GM18867 (cell line): ENCODE measurements at regions not wholly inside any gene's neighbourhood (a gene's known extent, or its start where the extent isn't known, plus 50 kb on each side); places are given as distances from the start of the nearest gene placed in this dataset.

Experiments used
- ATAC-seq: cut with Tn5 transposase; IDR thresholded peaks from one replicate; pipeline ENCODE4 v1.9.1; 2021; ENCODE audit warnings: mild to moderate bottlenecking, moderate library complexity; ENCODE audit not compliant: unreplicated experiment

DNA sequence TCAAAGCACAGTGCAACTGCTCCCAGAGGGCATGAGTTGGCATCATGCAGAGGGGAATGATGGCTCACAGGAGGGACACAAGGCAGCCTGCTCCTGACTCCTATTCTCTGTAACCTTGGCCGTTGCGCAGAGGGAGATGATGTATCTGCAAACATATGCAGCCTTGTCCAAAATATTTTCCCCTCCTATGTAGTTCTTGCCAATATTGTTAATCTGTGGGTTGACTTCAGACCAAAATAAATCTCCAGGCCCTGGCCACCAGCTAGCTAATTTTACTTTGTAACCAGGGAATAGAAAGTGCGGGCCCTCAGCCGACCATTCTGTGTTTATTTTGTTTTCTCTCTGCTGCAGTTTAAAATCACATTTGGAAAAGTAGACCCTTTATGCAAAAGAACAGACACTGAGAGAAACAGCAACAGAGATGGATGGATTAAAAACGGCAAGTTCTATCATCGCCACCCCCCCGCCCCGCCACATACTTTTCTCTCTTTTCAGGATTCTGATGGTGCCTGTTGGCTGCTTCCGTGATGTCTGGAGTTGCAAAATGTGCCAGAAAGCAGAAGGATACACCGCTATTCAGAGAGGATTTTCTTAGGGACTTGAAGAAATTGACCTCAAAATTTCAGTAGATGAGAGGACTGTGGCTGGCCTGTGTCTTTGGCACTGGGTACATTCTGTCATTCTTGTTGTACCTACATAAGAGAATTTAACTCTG is 185.3 kb upstream of the BCOR start:
- ATAC-seq = no peak

DNA sequence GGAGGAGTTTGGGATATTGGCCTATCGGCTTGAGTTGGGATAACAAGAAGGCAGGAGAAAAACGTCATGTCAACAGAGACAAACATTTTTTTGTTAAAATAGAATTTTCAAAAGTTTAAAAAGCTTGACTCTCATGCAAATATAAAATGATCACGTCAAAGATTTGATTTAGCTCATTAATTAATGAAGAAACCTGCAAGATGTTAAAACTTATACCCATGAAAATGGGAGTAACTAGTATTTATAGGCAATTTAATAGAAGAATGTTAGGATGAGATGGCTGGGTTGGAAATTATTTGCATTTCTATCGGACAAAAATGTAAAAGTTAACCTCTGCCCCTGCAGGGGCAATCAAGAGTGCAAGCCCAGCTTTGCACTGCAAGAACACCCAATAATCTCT is 184.6 kb upstream of the BCOR start:
- no peak for ATAC-seq

DNA sequence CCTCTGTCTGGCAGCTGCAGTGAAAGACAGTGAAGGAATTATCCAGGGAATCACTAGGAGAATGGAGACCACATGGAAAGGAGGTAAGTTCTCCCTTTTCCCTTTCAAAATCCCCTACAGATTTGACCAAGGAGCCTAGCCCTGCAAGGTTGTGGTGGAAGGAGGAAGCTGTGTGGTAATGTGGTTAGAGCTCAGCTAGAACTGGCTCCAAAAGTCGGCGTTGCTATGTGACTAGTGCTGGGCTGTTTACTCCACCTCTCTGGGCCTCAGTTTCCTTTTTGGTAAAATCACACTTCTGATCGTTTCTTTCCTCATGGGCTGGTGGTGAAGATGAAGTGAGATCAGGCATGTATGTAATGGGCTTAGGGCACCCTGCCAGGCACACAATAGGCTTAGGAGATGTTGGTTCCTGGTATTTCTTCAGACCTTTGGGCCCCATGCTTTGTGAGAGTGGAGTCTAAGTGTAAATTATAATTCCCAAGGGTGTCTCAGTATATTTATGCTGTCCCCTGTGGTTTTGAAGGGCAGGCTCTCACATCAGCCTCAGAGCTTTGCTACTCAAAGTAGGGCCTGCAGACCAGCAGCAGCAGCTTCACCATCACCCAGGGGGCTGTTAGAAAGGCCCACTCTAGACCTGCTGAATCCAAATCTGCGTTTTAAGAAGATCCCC is 183.7 kb upstream of the BCOR start:
- no peak for ATAC-seq

DNA sequence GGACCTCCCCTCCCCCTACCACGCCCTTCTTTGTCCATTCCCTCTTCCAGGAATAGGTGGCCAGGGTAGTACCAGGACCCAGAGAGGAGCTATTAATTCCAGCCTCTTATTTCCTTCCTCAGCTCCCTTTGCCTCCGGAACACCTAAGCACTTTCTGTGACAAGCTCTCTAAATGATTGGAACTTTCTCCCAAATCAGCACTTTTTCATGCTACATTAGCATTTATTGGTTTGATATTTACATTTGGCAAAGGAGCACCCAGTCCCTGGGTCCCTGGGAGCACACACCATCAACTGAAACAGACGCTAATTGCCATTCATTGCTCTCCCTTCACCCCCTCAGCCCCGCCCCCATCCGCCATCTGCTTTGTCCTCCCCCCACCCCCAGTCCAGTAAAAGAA is 182.0 kb upstream of the BCOR start:
- ATAC-seq = no peak

DNA sequence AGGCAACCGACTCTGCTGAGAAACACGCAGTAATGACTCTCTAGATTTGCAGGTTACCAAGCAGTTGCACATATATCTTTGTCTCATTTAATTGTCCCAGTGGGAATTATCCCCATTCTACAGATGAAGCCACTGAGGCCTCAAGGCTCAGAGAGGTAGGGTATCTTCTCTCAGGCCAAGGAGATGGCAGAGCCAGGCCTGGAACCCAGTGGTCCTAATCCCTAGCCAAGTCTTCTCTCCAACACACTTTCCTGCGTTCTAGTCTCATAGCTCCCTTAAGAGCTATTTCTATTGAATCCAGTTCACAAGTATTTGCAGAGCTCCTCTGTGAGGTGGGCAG is 181.3 kb upstream of the BCOR start:
- no peak for ATAC-seq

DNA sequence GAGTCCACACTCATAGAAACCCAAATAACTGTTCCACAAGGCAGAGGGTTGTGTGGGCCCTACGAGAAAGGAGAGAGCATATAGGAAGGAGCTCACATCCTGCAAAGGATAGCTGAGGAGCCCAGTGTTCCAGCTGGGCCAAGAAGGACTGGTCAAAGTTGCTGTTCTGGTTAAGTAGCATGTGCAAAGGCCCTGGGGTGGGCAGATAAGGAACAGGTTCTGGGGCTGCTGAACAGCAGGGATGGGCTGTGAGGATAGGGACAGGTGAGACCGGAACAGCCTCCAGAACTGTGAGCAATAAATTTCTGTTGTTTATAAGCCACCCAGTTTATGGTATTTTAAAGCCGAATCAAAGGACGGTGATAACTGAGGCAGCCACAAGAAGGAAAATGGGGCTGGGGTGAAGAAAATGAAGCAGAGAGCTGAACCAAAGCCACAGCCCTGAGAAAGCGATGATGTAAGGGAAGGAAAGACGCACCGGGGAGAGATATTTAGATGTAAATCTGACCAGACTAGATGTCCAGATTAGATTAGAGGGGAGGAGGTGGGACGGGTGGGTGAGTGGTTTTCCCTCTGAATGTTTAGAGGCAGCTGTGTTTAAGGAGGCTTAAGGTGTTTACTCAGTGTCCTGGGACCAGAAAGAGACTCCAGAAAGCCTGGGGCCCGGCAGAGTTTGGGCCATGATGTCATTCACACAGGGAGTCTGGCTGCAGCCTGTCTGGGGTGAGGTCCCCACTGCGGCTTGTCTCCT is 180.8 kb upstream of the BCOR start:
- no peak for ATAC-seq

DNA sequence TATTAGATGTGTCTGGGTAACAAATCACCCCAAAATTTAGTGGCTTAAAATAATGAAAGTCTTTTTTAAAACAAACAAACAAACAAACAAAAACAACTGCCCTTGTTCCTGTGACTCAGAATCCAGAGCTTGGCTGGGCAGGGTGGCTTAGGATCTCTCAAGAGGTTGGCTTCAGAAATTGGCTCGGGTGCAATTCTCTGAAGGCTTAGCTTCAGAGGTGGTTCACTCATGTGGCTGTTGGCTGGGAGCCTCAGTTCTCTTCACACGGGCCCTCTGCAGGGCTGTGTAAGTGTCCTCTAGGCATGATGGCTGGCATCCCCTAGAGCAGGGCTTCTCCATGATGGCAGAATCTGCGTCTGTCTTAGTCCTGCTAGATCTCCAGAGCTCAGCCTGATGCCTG is 179.9 kb upstream of the BCOR start:
- no peak for ATAC-seq

DNA sequence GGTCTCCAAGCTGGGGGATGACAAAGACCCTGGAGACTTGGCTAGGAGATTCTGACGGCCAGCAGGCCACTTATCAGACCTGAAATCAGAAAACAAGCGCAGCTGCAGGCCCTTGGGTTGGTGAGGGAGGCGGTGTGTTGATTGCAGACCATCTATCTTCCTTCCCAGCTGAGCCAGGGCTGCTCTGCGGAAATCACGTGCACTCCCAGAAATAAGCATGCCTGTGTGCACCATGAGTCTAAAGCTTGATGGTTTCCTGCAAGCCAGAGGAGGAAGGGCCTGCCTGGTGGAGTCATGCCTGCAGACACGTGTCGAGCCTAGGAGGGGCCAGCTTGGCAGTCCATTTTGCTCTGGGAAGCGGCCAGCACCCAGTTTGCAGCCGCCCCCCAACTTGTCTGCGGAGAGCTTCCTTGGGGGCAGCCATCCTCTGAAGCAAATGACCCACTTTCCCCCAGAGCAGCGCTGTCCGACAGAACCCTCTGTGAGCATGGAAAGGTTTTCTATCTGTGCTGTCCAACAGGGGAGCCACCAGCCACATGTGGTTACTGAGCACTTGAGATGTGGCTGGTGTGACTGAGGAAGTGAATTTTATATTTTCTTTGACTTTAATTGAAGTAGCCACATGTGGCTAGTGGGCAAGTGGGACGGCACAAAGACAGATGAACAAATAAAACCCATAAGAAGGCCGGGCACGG is 175.7 kb upstream of the BCOR start:
- ATAC-seq = no peak

DNA sequence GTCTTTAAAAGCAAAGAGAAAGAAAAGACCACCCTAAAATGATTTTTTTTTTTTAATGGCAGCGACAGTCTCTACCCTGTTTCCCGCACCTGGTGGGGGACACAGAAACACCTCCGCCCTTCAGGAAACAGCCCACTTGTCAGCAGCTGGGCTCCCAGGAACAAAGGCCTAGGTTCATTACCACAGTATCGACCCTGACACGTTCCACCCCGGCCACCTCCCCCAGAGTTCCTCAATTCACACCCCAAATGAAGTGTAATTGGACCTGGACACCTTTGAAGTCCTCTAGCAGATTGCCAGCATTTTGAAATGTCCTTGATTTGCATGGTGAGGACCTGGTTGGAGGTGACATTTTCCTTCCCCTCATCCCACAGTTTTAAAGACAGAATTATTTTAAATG is 175.0 kb upstream of the BCOR start:
- no peak for ATAC-seq

DNA sequence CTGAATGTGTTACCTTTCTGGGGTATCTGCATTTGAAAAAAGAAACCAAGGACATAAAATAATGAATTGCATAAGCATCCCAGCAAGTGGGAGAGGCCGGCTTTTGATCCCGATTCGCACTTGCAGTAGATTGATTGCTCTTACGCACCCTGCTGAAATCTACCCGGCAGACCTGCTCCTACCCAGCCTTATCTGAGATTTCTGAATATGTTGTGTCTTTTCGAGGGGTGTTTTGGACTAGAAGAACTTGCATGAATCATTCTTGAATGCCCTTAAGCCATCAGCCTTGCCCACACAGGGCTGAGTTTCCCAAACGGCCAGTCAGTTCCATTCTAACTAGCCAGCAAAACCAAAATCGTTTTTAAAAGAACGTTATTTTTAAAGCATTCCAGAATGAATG is 174.4 kb upstream of the BCOR start:
- no peak for ATAC-seq

DNA sequence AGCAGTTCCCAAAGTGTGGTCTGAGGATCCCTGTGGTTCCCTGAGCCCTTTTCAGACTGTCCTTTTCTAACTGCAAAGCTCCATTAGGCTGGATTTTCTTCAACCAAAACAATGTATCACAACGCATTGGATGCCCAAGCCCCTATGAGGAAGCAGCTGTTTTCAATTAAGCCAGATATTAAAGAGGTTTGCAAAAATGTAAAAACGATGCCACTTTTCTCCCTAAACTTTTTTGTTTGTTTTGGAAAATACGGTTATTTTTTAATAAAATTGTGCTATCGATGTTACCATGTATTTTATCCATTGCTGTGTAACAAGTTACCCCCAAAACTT is 170.4 kb upstream of the BCOR start:
- ATAC-seq = no peak

DNA sequence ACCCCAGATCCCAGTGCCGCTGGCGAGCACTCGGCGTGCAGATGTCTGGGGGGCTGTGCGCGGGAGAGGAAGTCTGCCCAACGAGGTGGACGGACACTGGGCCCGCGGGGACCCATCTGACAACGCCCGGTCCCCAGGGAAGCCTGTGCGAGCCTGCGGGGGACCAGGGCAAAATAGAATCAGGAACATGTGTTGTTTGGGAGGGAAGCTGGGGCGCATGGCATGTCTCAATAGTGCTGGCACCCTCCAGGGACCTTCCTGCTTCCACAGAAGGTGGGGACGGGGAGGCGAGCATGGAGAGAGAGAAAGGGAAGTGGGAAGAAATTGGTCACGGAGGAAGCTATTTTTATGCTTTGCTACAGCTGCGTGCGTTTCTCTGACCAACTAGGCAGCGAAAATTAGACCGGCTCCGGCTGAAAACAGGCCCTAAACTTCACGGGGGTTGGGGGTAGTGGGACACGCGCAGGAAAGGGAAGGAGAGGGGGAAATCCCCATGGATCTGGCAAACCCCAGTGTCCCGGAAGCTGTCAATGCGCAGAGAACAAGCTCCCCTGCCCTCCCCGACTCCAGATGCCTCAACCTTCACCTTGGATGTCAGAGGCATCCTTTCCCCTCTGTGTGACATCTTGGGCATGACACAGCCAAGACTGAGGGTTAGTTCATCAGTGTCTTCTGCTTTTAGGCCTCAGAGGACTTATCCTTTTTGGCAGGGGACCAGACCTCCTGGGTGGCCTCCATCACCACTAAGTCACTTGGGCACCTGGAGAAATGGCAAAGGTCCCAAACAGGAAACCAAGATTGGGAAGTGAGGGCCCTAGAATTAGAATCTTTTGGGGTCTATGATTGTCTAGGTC is 169.8 kb upstream of the BCOR start:
- ATAC-seq = no peak

DNA sequence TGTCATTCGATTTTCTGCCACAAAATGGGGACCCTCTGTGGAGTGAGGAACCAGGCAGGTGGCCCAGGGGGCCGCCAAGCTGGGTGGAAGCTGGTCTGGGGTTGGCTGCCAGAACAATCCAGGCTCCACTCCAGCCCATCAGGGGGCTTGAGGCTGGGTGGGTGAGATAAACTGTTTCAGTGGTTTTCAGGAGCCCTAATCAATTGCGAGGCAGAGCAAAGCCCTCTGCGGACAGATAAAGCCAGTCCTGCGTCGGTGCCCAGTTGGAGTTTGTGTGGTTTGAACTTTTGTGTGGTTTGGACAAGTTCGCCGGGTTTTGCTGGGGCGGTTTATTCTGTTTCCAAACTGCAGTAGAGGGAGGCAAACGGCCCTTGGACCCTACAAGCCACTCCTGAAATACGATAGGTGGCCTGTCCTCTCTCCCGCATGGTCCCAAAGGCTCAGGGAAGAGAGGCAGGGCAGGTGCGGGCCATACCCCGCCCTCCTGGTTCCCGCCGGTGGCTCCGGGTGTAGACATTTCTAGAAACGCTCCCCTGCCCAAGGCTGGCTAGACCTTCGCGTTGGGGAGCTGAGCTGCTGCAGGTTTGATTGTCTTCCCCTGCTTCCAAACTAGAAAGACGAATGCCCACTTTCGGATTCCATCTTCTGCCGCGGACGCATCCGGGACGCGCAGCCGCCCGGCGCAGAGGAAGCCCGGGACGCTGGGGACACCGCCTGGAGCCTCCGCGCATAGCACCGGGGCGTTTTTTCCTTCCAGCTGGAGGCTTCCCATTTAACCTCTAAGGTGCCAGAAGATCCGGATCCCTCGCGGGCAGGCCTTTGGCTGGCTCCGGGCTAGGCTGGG is 169.0 kb upstream of the BCOR start:
- no peak for ATAC-seq

DNA sequence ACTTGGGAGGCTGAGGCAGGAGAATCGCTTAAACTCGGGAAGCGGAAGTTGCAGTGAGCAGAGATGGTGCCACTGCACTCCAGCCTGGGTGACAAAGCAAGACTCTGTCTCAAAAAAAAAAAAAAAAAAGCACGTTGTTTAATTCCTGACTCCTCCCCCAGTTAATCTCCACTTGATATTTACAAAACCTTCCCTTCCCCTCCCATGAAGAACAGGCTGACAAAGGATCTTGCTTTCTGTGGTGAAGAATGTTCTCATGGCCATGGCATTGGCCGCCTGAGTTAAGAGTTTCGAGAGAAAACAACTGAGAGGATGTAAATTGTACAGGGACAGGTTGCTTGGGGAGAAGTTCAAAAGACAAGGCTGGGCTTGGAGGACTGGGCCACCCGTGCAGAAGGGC is 168.2 kb upstream of the BCOR start:
- ATAC-seq = no peak

DNA sequence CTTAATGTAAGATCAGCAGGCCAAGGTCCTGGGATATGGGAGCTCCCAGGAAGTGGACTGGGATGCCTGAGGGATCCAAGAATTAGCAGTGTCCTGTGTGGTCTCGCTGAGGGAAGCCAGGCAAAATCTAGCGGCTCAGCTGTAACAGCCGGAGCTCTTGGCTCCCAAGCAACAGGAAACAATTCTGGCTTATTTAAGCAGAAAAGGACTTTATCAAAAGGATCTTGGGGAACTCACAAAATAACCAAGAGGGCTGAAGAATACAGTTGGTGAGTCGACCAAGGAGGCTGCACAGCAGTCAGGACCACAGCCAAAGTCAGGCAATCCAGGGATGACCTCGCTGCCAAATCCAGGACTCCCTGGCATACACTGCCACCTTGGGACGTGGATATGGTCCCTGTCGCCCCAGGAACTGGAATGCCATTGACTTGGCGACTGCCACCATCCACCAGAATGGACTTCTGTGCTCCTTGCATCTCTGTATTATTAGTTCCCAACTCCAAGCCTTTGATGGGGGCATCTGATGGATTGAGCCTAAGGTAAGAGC is 165.3 kb upstream of the BCOR start:
- ATAC-seq = no peak

DNA sequence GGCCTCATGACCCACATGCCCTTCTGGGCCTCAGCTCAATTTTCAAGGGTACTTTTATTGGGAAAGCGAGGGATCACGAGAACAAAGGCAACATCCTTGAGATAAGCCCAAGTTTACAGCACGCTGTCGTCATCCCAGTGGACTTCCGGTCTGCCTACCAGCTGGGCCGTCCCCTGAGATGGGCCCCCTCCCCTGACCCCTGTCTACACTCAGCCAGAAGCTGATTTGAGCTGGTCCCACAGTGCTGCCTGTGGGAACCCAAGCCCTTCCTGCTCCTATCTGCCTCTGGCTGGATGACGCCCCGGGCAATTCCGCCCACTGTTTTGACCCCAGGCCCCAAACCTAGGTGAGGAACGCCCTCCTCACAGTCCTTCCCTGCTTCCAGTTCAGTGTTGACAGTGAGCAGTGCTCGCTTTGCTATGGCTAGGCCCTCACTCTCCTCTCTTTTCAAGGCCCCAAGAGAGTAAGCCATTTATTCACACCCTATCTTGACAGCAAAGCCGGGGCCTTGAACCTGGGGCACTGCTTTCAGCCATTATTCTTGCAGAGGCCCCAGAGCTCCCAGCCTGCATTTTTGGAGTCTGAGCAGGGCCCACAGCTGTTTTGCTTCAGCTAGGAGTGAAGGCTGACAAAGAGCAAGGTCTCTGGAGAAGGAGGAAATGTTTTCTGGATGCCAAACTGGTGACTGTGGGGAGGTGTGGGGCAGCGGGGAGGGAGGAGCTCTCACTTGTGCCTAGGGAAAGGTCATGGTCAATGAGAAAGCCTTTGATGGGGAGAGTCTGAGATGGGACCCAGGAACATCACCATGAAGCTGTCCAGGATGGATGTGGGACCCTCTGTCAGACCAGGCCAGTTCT is 164.6 kb upstream of the BCOR start:
- ATAC-seq = no peak

DNA sequence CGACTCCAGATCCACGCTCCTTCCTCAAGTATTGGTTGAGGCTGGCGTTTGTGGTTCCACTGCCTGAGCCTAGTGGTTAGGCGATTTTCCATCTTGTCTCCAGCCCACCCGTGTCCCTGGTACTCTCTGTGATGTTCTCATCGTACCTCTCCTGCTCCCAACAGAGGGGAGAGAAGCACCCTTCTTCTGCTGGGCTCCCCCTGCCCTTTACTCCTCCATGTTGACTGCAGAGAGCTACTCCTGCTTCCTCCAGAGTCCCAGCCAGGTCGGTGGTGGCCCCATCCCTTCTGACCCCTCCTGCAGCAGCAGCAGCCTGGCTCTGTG is 164.0 kb upstream of the BCOR start:
- ATAC-seq = no peak

DNA sequence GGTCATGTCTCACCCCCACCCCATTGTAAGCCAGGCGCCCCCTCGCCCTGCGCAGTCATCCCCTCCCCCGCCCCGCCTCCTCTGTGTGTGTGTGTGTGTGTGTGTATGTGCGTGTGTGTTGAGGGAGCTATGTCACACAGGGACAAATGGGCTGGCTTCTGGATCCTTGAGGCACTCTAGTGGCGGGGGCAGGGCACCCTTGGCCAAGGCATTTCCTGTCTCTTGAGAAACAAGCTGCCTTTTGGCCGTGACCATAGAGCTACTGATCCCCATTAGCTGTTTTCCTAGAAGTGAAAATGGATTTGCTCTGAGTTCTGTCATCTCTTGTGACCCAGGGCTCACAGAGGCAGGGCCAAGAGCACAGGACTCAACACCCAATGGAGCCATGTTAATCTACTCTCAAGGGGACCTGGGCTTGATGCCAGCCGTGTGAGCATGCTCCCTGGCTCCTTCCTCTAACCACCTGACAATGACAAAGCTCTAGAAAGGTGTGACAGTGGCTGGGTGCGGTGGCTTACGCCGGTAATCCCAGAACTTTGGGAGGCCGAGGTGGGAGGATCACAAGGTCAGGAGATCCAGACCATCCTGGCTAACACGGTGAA is 162.5 kb upstream of the BCOR start:
- no peak for ATAC-seq

DNA sequence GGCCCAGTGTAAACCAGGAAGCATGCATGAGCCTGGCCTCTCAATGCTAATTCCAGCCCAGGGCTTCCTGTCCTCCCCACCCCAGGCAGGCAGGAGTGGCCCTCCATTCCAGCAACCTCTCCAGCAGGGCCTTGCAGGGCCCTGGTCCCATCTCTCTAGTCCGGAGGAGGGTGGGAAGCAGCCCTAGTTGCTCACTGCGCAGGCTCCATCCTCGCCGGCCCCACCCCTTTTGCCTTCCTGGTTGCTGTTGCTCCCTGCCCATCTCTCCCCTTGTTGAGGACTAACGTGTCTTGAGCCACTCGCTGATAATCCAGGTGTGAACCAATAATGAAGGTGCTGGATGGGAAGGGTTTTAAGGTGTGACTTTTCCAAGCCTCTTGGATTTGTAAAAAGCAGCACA is 161.2 kb upstream of the BCOR start:
- no peak for ATAC-seq
